ENCODE measurements at regions not wholly inside any gene's neighbourhood (a gene's known extent, or its start where the extent isn't known, plus 50 kb on each side); places are given as distances from the start of the nearest gene placed in this dataset.

DNA sequence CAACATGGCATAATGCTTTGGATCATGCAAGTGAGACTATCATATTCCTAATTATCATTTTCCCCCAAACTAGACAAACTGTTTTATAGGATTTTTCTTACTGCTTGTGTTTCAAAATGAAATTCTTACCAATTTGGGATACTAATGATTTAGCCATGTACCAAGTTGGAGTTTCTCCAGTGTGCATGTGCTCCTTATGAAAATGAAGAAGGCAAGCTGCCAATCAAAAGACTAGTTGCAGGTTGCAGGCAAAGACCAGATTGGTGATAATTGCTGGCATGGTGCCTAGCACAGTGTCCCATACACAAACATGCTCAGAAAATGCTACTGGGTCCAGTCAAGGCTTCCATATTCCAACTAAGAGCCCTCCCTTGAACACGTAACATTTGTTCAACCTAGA lies 771.8 kb upstream of the FANCL start:
- no peak for TF ChIP-seq POLR2A (IDR thresholded peaks at IDR 0.05)
- TF ChIP-seq, protein P1, sequence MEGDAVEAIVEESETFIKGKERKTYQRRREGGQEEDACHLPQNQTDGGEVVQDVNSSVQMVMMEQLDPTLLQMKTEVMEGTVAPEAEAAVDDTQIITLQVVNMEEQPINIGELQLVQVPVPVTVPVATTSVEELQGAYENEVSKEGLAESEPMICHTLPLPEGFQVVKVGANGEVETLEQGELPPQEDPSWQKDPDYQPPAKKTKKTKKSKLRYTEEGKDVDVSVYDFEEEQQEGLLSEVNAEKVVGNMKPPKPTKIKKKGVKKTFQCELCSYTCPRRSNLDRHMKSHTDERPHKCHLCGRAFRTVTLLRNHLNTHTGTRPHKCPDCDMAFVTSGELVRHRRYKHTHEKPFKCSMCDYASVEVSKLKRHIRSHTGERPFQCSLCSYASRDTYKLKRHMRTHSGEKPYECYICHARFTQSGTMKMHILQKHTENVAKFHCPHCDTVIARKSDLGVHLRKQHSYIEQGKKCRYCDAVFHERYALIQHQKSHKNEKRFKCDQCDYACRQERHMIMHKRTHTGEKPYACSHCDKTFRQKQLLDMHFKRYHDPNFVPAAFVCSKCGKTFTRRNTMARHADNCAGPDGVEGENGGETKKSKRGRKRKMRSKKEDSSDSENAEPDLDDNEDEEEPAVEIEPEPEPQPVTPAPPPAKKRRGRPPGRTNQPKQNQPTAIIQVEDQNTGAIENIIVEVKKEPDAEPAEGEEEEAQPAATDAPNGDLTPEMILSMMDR (IDR thresholded peaks at IDR 0.05), result no peak
